ENCODE measurements at regions not wholly inside any gene's neighbourhood (a gene's known extent, or its start where the extent isn't known, plus 50 kb on each side); places are given as distances from the start of the nearest gene placed in this dataset.
"Not testable (repeated sequence)": the region's sequence is repeated elsewhere in the genome, so short reads cannot be mapped to it uniquely, and the experiment has no call there.

GRCh38 chr1:209191262-209191634 lies 392.3 kb upstream of the CAMK1G start:
- peaks cover 6% of the 10 kb centered on the region for H3K9me3 ChIP-seq (replicated peaks; ENCODE audit: low read length)
- no peak overlapping the region for H3K9ac ChIP-seq (ENCODE audit: low read depth, low read length)
- H3K4me1 ChIP-seq (ENCODE audit: control insufficient read depth, insufficient read depth, low read length), result no peaks in the 10 kb centered on the region
- H3K27me3 ChIP-seq (ENCODE audit: control insufficient read depth, insufficient read depth, low read length), result no peaks in the 10 kb centered on the region
- H3K36me3 ChIP-seq (ENCODE audit: insufficient read depth, low read length), result no peaks in the 10 kb centered on the region
- H3K4me3 ChIP-seq (ENCODE audit: low read length), result no peak overlapping the region
- H3K4me2 ChIP-seq (ENCODE audit: low read length), result no peak overlapping the region

- Histone ChIP-seq H3K4me2 (ENCODE audit: low read length) (no peak overlapping the region), H3K9me3 (replicated peaks; ENCODE audit: low read length) (peaks cover 7% of the 10 kb centered on the region), H3K4me3 (ENCODE audit: low read length) (no peak overlapping the region), H3K9ac (ENCODE audit: low read depth, low read length) (no peak overlapping the region), H3K4me1 (ENCODE audit: control insufficient read depth, insufficient read depth, low read length) (no peaks in the 10 kb centered on the region), H3K36me3 (ENCODE audit: insufficient read depth, low read length) (no peaks in the 10 kb centered on the region), H3K27me3 (ENCODE audit: control insufficient read depth, insufficient read depth, low read length) (peaks cover 5% of the 10 kb centered on the region)
Observed at GRCh38 chr1:209196140-209196539, 387.4 kb upstream of the CAMK1G start.

- no peaks in the 10 kb centered on the region for H3K4me1 ChIP-seq (ENCODE audit: control insufficient read depth, insufficient read depth, low read length)
- no peak overlapping the region for H3K4me2 ChIP-seq (ENCODE audit: low read length)
- peaks cover 7% of the 10 kb centered on the region for H3K9me3 ChIP-seq (replicated peaks; ENCODE audit: low read length)
- H3K36me3 ChIP-seq (ENCODE audit: insufficient read depth, low read length), result no peaks in the 10 kb centered on the region
- no peak overlapping the region for H3K4me3 ChIP-seq (ENCODE audit: low read length)
- peaks cover 8% of the 10 kb centered on the region for H3K27me3 ChIP-seq (ENCODE audit: control insufficient read depth, insufficient read depth, low read length)
- H3K9ac ChIP-seq (ENCODE audit: low read depth, low read length), result no peak overlapping the region
Observed at GRCh38 chr1:209198961-209199750, 384.4 kb upstream of the CAMK1G start.

- Histone ChIP-seq H3K4me2 (ENCODE audit: low read length) (no peak overlapping the region), H3K27me3 (ENCODE audit: control insufficient read depth, insufficient read depth, low read length) (peaks cover 8% of the 10 kb centered on the region), H3K4me3 (ENCODE audit: low read length) (no peak overlapping the region), H3K36me3 (ENCODE audit: insufficient read depth, low read length) (no peaks in the 10 kb centered on the region), H3K4me1 (ENCODE audit: control insufficient read depth, insufficient read depth, low read length) (no peaks in the 10 kb centered on the region), H3K9ac (ENCODE audit: low read depth, low read length) (no peak overlapping the region), H3K9me3 (replicated peaks; ENCODE audit: low read length) (peaks cover 7% of the 10 kb centered on the region)
Observed at GRCh38 chr1:209199822-209200221, 383.7 kb upstream of the CAMK1G start.

- H3K4me1 ChIP-seq (ENCODE audit: control insufficient read depth, insufficient read depth, low read length); H3K4me2 ChIP-seq (ENCODE audit: low read length); H3K27me3 ChIP-seq (ENCODE audit: control insufficient read depth, insufficient read depth, low read length); H3K9me3 ChIP-seq (replicated peaks; ENCODE audit: low read length); H3K36me3 ChIP-seq (ENCODE audit: insufficient read depth, low read length); H3K4me3 ChIP-seq (ENCODE audit: low read length); H3K9ac ChIP-seq (ENCODE audit: low read depth, low read length): not testable (repeated sequence)
Observed at GRCh38 chr1:209202321-209202720, 381.2 kb upstream of the CAMK1G start.

GRCh38 chr1:209202830-209203532 lies 380.5 kb upstream of the CAMK1G start:
- no peaks in the 10 kb centered on the region for H3K36me3 ChIP-seq (ENCODE audit: insufficient read depth, low read length)
- peaks cover 8% of the 10 kb centered on the region for H3K4me1 ChIP-seq (ENCODE audit: control insufficient read depth, insufficient read depth, low read length)
- H3K27me3 ChIP-seq (ENCODE audit: control insufficient read depth, insufficient read depth, low read length), result peaks cover 8% of the 10 kb centered on the region
- no peak overlapping the region for H3K4me2 ChIP-seq (ENCODE audit: low read length)
- H3K9ac ChIP-seq (ENCODE audit: low read depth, low read length), result no peak overlapping the region
- H3K9me3 ChIP-seq (replicated peaks; ENCODE audit: low read length), result no peaks in the 10 kb centered on the region
- H3K4me3 ChIP-seq (ENCODE audit: low read length), result no peak overlapping the region

GRCh38 chr1:209203533-209203895 lies 380.0 kb upstream of the CAMK1G start:
- peaks cover 8% of the 10 kb centered on the region for H3K27me3 ChIP-seq (ENCODE audit: control insufficient read depth, insufficient read depth, low read length)
- H3K4me3 ChIP-seq (ENCODE audit: low read length), result no peak overlapping the region
- H3K9me3 ChIP-seq (replicated peaks; ENCODE audit: low read length), result no peaks in the 10 kb centered on the region

GRCh38 chr1:209205039-209205438 lies 378.5 kb upstream of the CAMK1G start:
- Histone ChIP-seq H3K4me1 (ENCODE audit: control insufficient read depth, insufficient read depth, low read length) (peaks cover 15% of the 10 kb centered on the region), H3K9me3 (replicated peaks; ENCODE audit: low read length) (no peaks in the 10 kb centered on the region), H3K27me3 (ENCODE audit: control insufficient read depth, insufficient read depth, low read length) (peaks cover 3% of the 10 kb centered on the region), H3K4me3 (ENCODE audit: low read length) (no peak overlapping the region), H3K9ac (ENCODE audit: low read depth, low read length) (no peak overlapping the region), H3K36me3 (ENCODE audit: insufficient read depth, low read length) (no peaks in the 10 kb centered on the region), H3K4me2 (ENCODE audit: low read length) (no peak overlapping the region)

More at GRCh38 chr1:209203533-209203895, 380.0 kb upstream of the CAMK1G start:
- H3K36me3 ChIP-seq (ENCODE audit: insufficient read depth, low read length), result no peaks in the 10 kb centered on the region
- H3K9ac ChIP-seq (ENCODE audit: low read depth, low read length), result no peak overlapping the region
- peaks cover 13% of the 10 kb centered on the region for H3K4me1 ChIP-seq (ENCODE audit: control insufficient read depth, insufficient read depth, low read length)
- H3K4me2 ChIP-seq (ENCODE audit: low read length), result no peak overlapping the region

- Histone ChIP-seq H3K4me3 (ENCODE audit: low read length) (peak overlapping the region; percentile 71), H3K4me1 (ENCODE audit: control insufficient read depth, insufficient read depth, low read length) (peaks cover 15% of the 10 kb centered on the region), H3K27me3 (ENCODE audit: control insufficient read depth, insufficient read depth, low read length) (no peaks in the 10 kb centered on the region), H3K9me3 (replicated peaks; ENCODE audit: low read length) (no peaks in the 10 kb centered on the region), H3K36me3 (ENCODE audit: insufficient read depth, low read length) (no peaks in the 10 kb centered on the region), H3K4me2 (ENCODE audit: low read length) (peak overlapping the region; percentile 91), H3K9ac (ENCODE audit: low read depth, low read length) (peak overlapping the region; percentile 64)
Observed at GRCh38 chr1:209207126-209207700, 376.3 kb upstream of the CAMK1G start.

- Histone ChIP-seq H3K4me1 (ENCODE audit: control insufficient read depth, insufficient read depth, low read length) (peaks cover 15% of the 10 kb centered on the region), H3K4me3 (ENCODE audit: low read length) (peak overlapping the region; percentile 71), H3K27me3 (ENCODE audit: control insufficient read depth, insufficient read depth, low read length) (no peaks in the 10 kb centered on the region), H3K36me3 (ENCODE audit: insufficient read depth, low read length) (no peaks in the 10 kb centered on the region), H3K9me3 (replicated peaks; ENCODE audit: low read length) (no peaks in the 10 kb centered on the region), H3K9ac (ENCODE audit: low read depth, low read length) (peak overlapping the region; percentile 64), H3K4me2 (ENCODE audit: low read length) (peak overlapping the region; percentile 91)
Observed at GRCh38 chr1:209207701-209208286, 375.7 kb upstream of the CAMK1G start.

GRCh38 chr1:209208648-209209047 lies 374.9 kb upstream of the CAMK1G start:
- Histone ChIP-seq H3K4me2 (ENCODE audit: low read length) (no peak overlapping the region), H3K9me3 (replicated peaks; ENCODE audit: low read length) (no peaks in the 10 kb centered on the region), H3K36me3 (ENCODE audit: insufficient read depth, low read length) (no peaks in the 10 kb centered on the region), H3K4me1 (ENCODE audit: control insufficient read depth, insufficient read depth, low read length) (peaks cover 15% of the 10 kb centered on the region), H3K27me3 (ENCODE audit: control insufficient read depth, insufficient read depth, low read length) (no peaks in the 10 kb centered on the region), H3K9ac (ENCODE audit: low read depth, low read length) (no peak overlapping the region), H3K4me3 (ENCODE audit: low read length) (no peak overlapping the region)
